ENCODE measurements at regions not wholly inside any gene's neighbourhood (a gene's known extent, or its start where the extent isn't known, plus 50 kb on each side); places are given as distances from the start of the nearest gene placed in this dataset.

DNA sequence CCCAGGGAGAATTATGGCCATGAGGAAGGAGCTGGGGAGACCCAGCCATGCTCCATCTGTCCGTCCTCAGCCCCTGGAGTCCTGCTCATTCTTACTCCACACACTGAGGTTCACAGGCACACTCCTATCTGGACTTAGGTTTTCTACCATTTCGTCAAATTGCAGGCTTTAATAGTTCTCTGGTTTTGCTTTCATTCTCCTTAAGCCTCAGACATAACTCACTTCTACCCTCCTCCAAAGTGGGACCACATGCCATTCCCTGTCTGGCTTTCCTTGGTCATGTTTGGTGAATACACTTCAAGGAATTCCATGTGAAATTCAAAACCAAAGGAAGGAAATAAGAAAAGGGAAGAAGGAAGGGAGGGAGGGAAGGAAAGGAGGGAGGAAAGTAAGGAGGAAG, 115.7 kb downstream of the CMPK2 start:
- WGBS (ENCODE audit: low lambda C conversion rate), result 21% methylated on average over 2 of the region's 2 CpGs
- ChIA-PET POLR2A (no interaction called here), CTCF (interaction anchor here (0.6 to 2.3 kb wide), 7 partner anchors 13 to 224 kb away, joined by 3 to 12 read pairs (median 3); no protein-coding TSS in a partner anchor)
- Histone ChIP-seq H3K4me3 (ENCODE audit: low read depth in 2 of 2, low read length in 1 of 2) (peak overlapping the region in 1 of 2 experiments; percentile 27; a peak in 2 of 4 replicates), H3K36me3 (replicated peaks in 1 of 2; ENCODE audit: control insufficient read depth in 1 of 2, insufficient read depth in 2 of 2, low read length in 1 of 2) (no peaks in the 10 kb centered on the region), H3F3A (replicated peaks; ENCODE audit: insufficient read depth) (no peaks in the 10 kb centered on the region), H3K27me3 (ENCODE audit: insufficient read depth) (0 out of 2 replicates have a peak, but pooled peaks cover 4% of the 10 kb centered on the region), H3K9me3 (no peaks in the 10 kb centered on the region), H3K27ac (ENCODE audit: low read depth in 2 of 2, low read length in 1 of 2) (no peak overlapping the region), H4K20me1 (ENCODE audit: insufficient read depth) (no peaks in the 10 kb centered on the region), H3K9me2 (no peaks in the 10 kb centered on the region), H3K79me2 (ENCODE audit: insufficient read depth) (no peaks in the 10 kb centered on the region), H3K4me2 (peak overlapping the region; percentile 34; the same call in 1 of the 2 replicates), H3K9ac (no peak overlapping the region), H3K4me1 (ENCODE audit: control insufficient read depth in 1 of 2, insufficient read depth in 2 of 2, low read depth in 1 of 2, low read length in 1 of 2) (peaks cover 0 to 24% of the 10 kb centered on the region in 2 experiments; a peak in 2 of 4 replicates), H2AFZ (ENCODE audit: low read depth) (no peak overlapping the region)
- TF ChIP-seq RFX5 (IDR thresholded peaks at IDR 0.05; ENCODE audit: low read length), result no peak
- TF ChIP-seq, protein P1, sequence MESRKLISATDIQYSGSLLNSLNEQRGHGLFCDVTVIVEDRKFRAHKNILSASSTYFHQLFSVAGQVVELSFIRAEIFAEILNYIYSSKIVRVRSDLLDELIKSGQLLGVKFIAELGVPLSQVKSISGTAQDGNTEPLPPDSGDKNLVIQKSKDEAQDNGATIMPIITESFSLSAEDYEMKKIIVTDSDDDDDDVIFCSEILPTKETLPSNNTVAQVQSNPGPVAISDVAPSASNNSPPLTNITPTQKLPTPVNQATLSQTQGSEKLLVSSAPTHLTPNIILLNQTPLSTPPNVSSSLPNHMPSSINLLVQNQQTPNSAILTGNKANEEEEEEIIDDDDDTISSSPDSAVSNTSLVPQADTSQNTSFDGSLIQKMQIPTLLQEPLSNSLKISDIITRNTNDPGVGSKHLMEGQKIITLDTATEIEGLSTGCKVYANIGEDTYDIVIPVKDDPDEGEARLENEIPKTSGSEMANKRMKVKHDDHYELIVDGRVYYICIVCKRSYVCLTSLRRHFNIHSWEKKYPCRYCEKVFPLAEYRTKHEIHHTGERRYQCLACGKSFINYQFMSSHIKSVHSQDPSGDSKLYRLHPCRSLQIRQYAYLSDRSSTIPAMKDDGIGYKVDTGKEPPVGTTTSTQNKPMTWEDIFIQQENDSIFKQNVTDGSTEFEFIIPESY (IDR thresholded peaks at IDR 0.05; ENCODE audit: borderline replicate concordance, low read depth), result no peak
- no peak for TF ChIP-seq TCF12 (IDR thresholded peaks at IDR 0.05)
- TF ChIP-seq NFIC (IDR thresholded peaks at IDR 0.05; ENCODE audit: borderline replicate concordance), result no peak
- no peak for TF ChIP-seq SIN3A (IDR thresholded peaks at IDR 0.05; ENCODE audit: borderline replicate concordance, low read depth, low read length)
- no peak for TF ChIP-seq TAF1 (IDR thresholded peaks at IDR 0.05; ENCODE audit: borderline replicate concordance, low read depth, low read length)
- no peak for TF ChIP-seq SMC3 (IDR thresholded peaks at IDR 0.05; ENCODE audit: low read depth, low read length)
- TF ChIP-seq RCOR1 (IDR thresholded peaks at IDR 0.05; ENCODE audit: low read length), result no peak
- TF ChIP-seq EP300 (IDR thresholded peaks at IDR 0.05; ENCODE audit: borderline replicate concordance in 1 of 2, low read depth in 1 of 2, low read length in 1 of 2), result no peak
- TF ChIP-seq, protein P2, sequence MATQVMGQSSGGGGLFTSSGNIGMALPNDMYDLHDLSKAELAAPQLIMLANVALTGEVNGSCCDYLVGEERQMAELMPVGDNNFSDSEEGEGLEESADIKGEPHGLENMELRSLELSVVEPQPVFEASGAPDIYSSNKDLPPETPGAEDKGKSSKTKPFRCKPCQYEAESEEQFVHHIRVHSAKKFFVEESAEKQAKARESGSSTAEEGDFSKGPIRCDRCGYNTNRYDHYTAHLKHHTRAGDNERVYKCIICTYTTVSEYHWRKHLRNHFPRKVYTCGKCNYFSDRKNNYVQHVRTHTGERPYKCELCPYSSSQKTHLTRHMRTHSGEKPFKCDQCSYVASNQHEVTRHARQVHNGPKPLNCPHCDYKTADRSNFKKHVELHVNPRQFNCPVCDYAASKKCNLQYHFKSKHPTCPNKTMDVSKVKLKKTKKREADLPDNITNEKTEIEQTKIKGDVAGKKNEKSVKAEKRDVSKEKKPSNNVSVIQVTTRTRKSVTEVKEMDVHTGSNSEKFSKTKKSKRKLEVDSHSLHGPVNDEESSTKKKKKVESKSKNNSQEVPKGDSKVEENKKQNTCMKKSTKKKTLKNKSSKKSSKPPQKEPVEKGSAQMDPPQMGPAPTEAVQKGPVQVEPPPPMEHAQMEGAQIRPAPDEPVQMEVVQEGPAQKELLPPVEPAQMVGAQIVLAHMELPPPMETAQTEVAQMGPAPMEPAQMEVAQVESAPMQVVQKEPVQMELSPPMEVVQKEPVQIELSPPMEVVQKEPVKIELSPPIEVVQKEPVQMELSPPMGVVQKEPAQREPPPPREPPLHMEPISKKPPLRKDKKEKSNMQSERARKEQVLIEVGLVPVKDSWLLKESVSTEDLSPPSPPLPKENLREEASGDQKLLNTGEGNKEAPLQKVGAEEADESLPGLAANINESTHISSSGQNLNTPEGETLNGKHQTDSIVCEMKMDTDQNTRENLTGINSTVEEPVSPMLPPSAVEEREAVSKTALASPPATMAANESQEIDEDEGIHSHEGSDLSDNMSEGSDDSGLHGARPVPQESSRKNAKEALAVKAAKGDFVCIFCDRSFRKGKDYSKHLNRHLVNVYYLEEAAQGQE (IDR thresholded peaks at IDR 0.05; ENCODE audit: low read depth, low read length), result no peak
- TF ChIP-seq, protein P3, sequence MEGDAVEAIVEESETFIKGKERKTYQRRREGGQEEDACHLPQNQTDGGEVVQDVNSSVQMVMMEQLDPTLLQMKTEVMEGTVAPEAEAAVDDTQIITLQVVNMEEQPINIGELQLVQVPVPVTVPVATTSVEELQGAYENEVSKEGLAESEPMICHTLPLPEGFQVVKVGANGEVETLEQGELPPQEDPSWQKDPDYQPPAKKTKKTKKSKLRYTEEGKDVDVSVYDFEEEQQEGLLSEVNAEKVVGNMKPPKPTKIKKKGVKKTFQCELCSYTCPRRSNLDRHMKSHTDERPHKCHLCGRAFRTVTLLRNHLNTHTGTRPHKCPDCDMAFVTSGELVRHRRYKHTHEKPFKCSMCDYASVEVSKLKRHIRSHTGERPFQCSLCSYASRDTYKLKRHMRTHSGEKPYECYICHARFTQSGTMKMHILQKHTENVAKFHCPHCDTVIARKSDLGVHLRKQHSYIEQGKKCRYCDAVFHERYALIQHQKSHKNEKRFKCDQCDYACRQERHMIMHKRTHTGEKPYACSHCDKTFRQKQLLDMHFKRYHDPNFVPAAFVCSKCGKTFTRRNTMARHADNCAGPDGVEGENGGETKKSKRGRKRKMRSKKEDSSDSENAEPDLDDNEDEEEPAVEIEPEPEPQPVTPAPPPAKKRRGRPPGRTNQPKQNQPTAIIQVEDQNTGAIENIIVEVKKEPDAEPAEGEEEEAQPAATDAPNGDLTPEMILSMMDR (IDR thresholded peaks at IDR 0.05), result no peak
- no peak for TF ChIP-seq JUND (IDR thresholded peaks at IDR 0.05)
- no peak for TF ChIP-seq NRF1 (IDR thresholded peaks at IDR 0.05; ENCODE audit: low read depth, low read length)
- no peak for TF ChIP-seq RAD21 (IDR thresholded peaks at IDR 0.05; ENCODE audit: low read length)
- TF ChIP-seq EZH2phosphoT487 (IDR thresholded peaks at IDR 0.05; ENCODE audit: borderline replicate concordance, low read depth), result no peak
- TF ChIP-seq, protein P4, sequence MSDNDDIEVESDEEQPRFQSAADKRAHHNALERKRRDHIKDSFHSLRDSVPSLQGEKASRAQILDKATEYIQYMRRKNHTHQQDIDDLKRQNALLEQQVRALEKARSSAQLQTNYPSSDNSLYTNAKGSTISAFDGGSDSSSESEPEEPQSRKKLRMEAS (IDR thresholded peaks at IDR 0.05; ENCODE audit: low read depth), result no peak
- TF ChIP-seq MXI1 (IDR thresholded peaks at IDR 0.05; ENCODE audit: low read depth, low read length), result no peak
- TF ChIP-seq, protein P5, sequence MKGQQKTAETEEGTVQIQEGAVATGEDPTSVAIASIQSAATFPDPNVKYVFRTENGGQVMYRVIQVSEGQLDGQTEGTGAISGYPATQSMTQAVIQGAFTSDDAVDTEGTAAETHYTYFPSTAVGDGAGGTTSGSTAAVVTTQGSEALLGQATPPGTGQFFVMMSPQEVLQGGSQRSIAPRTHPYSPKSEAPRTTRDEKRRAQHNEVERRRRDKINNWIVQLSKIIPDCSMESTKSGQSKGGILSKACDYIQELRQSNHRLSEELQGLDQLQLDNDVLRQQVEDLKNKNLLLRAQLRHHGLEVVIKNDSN (IDR thresholded peaks at IDR 0.05; ENCODE audit: borderline replicate concordance, low read depth), result no peak
- no peak for TF ChIP-seq POLR2AphosphoS5 (IDR thresholded peaks at IDR 0.05; ENCODE audit: low read depth, low read length)
- DNase-seq, result no peak

All from SK-N-SH (cell line).